ENCODE measurements at regions not wholly inside any gene's neighbourhood (a gene's known extent, or its start where the extent isn't known, plus 50 kb on each side); places are given as distances from the start of the nearest gene placed in this dataset.

- Histone ChIP-seq H3K4me1 (ENCODE audit: control insufficient read depth, insufficient read depth, low read length) (peaks cover 41% of the 10 kb centered on the region), H3K27ac (ENCODE audit: insufficient read depth, low read depth, low read length, poor library complexity, severe bottlenecking) (peak overlapping the region; percentile 74), H3K4me3 (ENCODE audit: insufficient read depth, low read depth, low read length) (no peak overlapping the region), H3K9me3 (ENCODE audit: control insufficient read depth, low read length) (no peaks in the 10 kb centered on the region), H3K27me3 (ENCODE audit: control insufficient read depth, insufficient read depth, low read length, poor library complexity, severe bottlenecking) (no peaks in the 10 kb centered on the region), H3K36me3 (ENCODE audit: control insufficient read depth, insufficient read depth, low read length) (no peaks in the 10 kb centered on the region)
- 3 to 5% methylated on average over 3 to 4 of the region's 4 CpGs for WGBS, 2 experiments
These were observed 115.0 kb downstream of the FOXB1 start for GRCh38 chr15:60119101-60119500.

GRCh38 chr15:60120100-60120499, 116.0 kb downstream of the FOXB1 start:
- Histone ChIP-seq H3K27me3 (ENCODE audit: control insufficient read depth, insufficient read depth, low read length, poor library complexity, severe bottlenecking) (no peaks in the 10 kb centered on the region), H3K27ac (ENCODE audit: insufficient read depth, low read depth, low read length, poor library complexity, severe bottlenecking) (no peak overlapping the region), H3K36me3 (ENCODE audit: control insufficient read depth, insufficient read depth, low read length) (no peaks in the 10 kb centered on the region), H3K4me3 (ENCODE audit: insufficient read depth, low read depth, low read length) (no peak overlapping the region), H3K4me1 (ENCODE audit: control insufficient read depth, insufficient read depth, low read length) (peaks cover 41% of the 10 kb centered on the region), H3K9me3 (ENCODE audit: control insufficient read depth, low read length) (no peaks in the 10 kb centered on the region)
- 6 to 8% methylated on average over 2 of the region's 2 CpGs for WGBS, 2 experiments

GRCh38 chr15:60121845-60122244, 117.7 kb downstream of the FOXB1 start:
- Histone ChIP-seq H3K4me3 (ENCODE audit: insufficient read depth, low read depth, low read length) (no peak overlapping the region), H3K9me3 (ENCODE audit: control insufficient read depth, low read length) (no peaks in the 10 kb centered on the region), H3K4me1 (ENCODE audit: control insufficient read depth, insufficient read depth, low read length) (peaks cover 26% of the 10 kb centered on the region), H3K36me3 (ENCODE audit: control insufficient read depth, insufficient read depth, low read length) (no peaks in the 10 kb centered on the region), H3K27ac (ENCODE audit: insufficient read depth, low read depth, low read length, poor library complexity, severe bottlenecking) (no peak overlapping the region), H3K27me3 (ENCODE audit: control insufficient read depth, insufficient read depth, low read length, poor library complexity, severe bottlenecking) (no peaks in the 10 kb centered on the region)
- 91 to 92% methylated on average over 4 of the region's 4 CpGs for WGBS, 2 experiments

- no peaks in the 10 kb centered on the region for H3K36me3 ChIP-seq (ENCODE audit: control insufficient read depth, insufficient read depth, low read length)
- H3K27me3 ChIP-seq (ENCODE audit: control insufficient read depth, insufficient read depth, low read length, poor library complexity, severe bottlenecking), result no peaks in the 10 kb centered on the region
- 94% methylated on average over 3 of the region's 3 CpGs for WGBS, 2 experiments
- peaks cover 26% of the 10 kb centered on the region for H3K4me1 ChIP-seq (ENCODE audit: control insufficient read depth, insufficient read depth, low read length)
- no peak overlapping the region for H3K27ac ChIP-seq (ENCODE audit: insufficient read depth, low read depth, low read length, poor library complexity, severe bottlenecking)
- H3K4me3 ChIP-seq (ENCODE audit: insufficient read depth, low read depth, low read length), result no peak overlapping the region
- H3K9me3 ChIP-seq (ENCODE audit: control insufficient read depth, low read length), result no peaks in the 10 kb centered on the region
These were observed 118.6 kb downstream of the FOXB1 start for GRCh38 chr15:60122691-60123090.

GRCh38 chr15:60124460-60125070, 120.5 kb downstream of the FOXB1 start:
- no peak overlapping the region for H3K4me3 ChIP-seq (ENCODE audit: insufficient read depth, low read depth, low read length)
- peaks cover 22% of the 10 kb centered on the region for H3K4me1 ChIP-seq (ENCODE audit: control insufficient read depth, insufficient read depth, low read length)
- H3K27me3 ChIP-seq (ENCODE audit: control insufficient read depth, insufficient read depth, low read length, poor library complexity, severe bottlenecking), result no peaks in the 10 kb centered on the region
- 90 to 96% methylated on average over 5 of the region's 6 CpGs for WGBS, 2 experiments
- H3K9me3 ChIP-seq (ENCODE audit: control insufficient read depth, low read length), result no peaks in the 10 kb centered on the region
- no peaks in the 10 kb centered on the region for H3K36me3 ChIP-seq (ENCODE audit: control insufficient read depth, insufficient read depth, low read length)
- H3K27ac ChIP-seq (ENCODE audit: insufficient read depth, low read depth, low read length, poor library complexity, severe bottlenecking), result no peak overlapping the region

- H3K9me3 ChIP-seq (ENCODE audit: control insufficient read depth, low read length), result no peaks in the 10 kb centered on the region
- no peaks in the 10 kb centered on the region for H3K27me3 ChIP-seq (ENCODE audit: control insufficient read depth, insufficient read depth, low read length, poor library complexity, severe bottlenecking)
- no peak overlapping the region for H3K27ac ChIP-seq (ENCODE audit: insufficient read depth, low read depth, low read length, poor library complexity, severe bottlenecking)
These were observed 121.2 kb downstream of the FOXB1 start for GRCh38 chr15:60125334-60125733.

GRCh38 chr15:60126200-60126599, 122.1 kb downstream of the FOXB1 start:
- Histone ChIP-seq H3K36me3 (ENCODE audit: control insufficient read depth, insufficient read depth, low read length) (no peaks in the 10 kb centered on the region), H3K4me1 (ENCODE audit: control insufficient read depth, insufficient read depth, low read length) (peaks cover 16% of the 10 kb centered on the region), H3K27me3 (ENCODE audit: control insufficient read depth, insufficient read depth, low read length, poor library complexity, severe bottlenecking) (no peaks in the 10 kb centered on the region), H3K27ac (ENCODE audit: insufficient read depth, low read depth, low read length, poor library complexity, severe bottlenecking) (no peak overlapping the region), H3K9me3 (ENCODE audit: control insufficient read depth, low read length) (no peaks in the 10 kb centered on the region), H3K4me3 (ENCODE audit: insufficient read depth, low read depth, low read length) (no peak overlapping the region)
- WGBS, 2 experiments, result 94 to 96% methylated on average over 4 of the region's 4 CpGs

More at GRCh38 chr15:60125334-60125733, 121.2 kb downstream of the FOXB1 start:
- no peaks in the 10 kb centered on the region for H3K36me3 ChIP-seq (ENCODE audit: control insufficient read depth, insufficient read depth, low read length)
- 89 to 92% methylated on average over 7 of the region's 7 CpGs for WGBS, 2 experiments
- H3K4me1 ChIP-seq (ENCODE audit: control insufficient read depth, insufficient read depth, low read length), result peaks cover 16% of the 10 kb centered on the region
- no peak overlapping the region for H3K4me3 ChIP-seq (ENCODE audit: insufficient read depth, low read depth, low read length)

- Histone ChIP-seq H3K36me3 (ENCODE audit: control insufficient read depth, insufficient read depth, low read length) (no peaks in the 10 kb centered on the region), H3K9me3 (ENCODE audit: control insufficient read depth, low read length) (no peaks in the 10 kb centered on the region), H3K27me3 (ENCODE audit: control insufficient read depth, insufficient read depth, low read length, poor library complexity, severe bottlenecking) (no peaks in the 10 kb centered on the region), H3K4me1 (ENCODE audit: control insufficient read depth, insufficient read depth, low read length) (peaks cover 16% of the 10 kb centered on the region), H3K27ac (ENCODE audit: insufficient read depth, low read depth, low read length, poor library complexity, severe bottlenecking) (no peak overlapping the region), H3K4me3 (ENCODE audit: insufficient read depth, low read depth, low read length) (no peak overlapping the region)
- WGBS, 2 experiments, result 87 to 92% methylated on average over 5 of the region's 5 CpGs
These were observed 122.5 kb downstream of the FOXB1 start for GRCh38 chr15:60126661-60127060.

- H3K9me3 ChIP-seq (ENCODE audit: control insufficient read depth, low read length), result no peaks in the 10 kb centered on the region
- H3K4me3 ChIP-seq (ENCODE audit: insufficient read depth, low read depth, low read length), result no peak overlapping the region
- no peak overlapping the region for H3K27ac ChIP-seq (ENCODE audit: insufficient read depth, low read depth, low read length, poor library complexity, severe bottlenecking)
- WGBS, 2 experiments, result 9 to 21% methylated on average over 3 to 4 of the region's 5 CpGs
- H3K36me3 ChIP-seq (ENCODE audit: control insufficient read depth, insufficient read depth, low read length), result no peaks in the 10 kb centered on the region
- H3K27me3 ChIP-seq (ENCODE audit: control insufficient read depth, insufficient read depth, low read length, poor library complexity, severe bottlenecking), result no peaks in the 10 kb centered on the region
- peaks cover 16% of the 10 kb centered on the region for H3K4me1 ChIP-seq (ENCODE audit: control insufficient read depth, insufficient read depth, low read length)
These were observed 123.9 kb downstream of the FOXB1 start for GRCh38 chr15:60128000-60128376.

GRCh38 chr15:60128710-60129109, 124.6 kb downstream of the FOXB1 start:
- H3K4me3 ChIP-seq (ENCODE audit: insufficient read depth, low read depth, low read length), result no peak overlapping the region
- WGBS, 2 experiments, result 15 to 32% methylated on average over 5 of the region's 5 CpGs
- peaks cover 16% of the 10 kb centered on the region for H3K4me1 ChIP-seq (ENCODE audit: control insufficient read depth, insufficient read depth, low read length)
- no peaks in the 10 kb centered on the region for H3K9me3 ChIP-seq (ENCODE audit: control insufficient read depth, low read length)
- no peak overlapping the region for H3K27ac ChIP-seq (ENCODE audit: insufficient read depth, low read depth, low read length, poor library complexity, severe bottlenecking)
- no peaks in the 10 kb centered on the region for H3K27me3 ChIP-seq (ENCODE audit: control insufficient read depth, insufficient read depth, low read length, poor library complexity, severe bottlenecking)
- H3K36me3 ChIP-seq (ENCODE audit: control insufficient read depth, insufficient read depth, low read length), result no peaks in the 10 kb centered on the region

- peaks cover 16% of the 10 kb centered on the region for H3K4me1 ChIP-seq (ENCODE audit: control insufficient read depth, insufficient read depth, low read length)
- H3K27ac ChIP-seq (ENCODE audit: insufficient read depth, low read depth, low read length, poor library complexity, severe bottlenecking), result no peak overlapping the region
- no peaks in the 10 kb centered on the region for H3K27me3 ChIP-seq (ENCODE audit: control insufficient read depth, insufficient read depth, low read length, poor library complexity, severe bottlenecking)
- H3K4me3 ChIP-seq (ENCODE audit: insufficient read depth, low read depth, low read length), result no peak overlapping the region
- H3K36me3 ChIP-seq (ENCODE audit: control insufficient read depth, insufficient read depth, low read length), result no peaks in the 10 kb centered on the region
- no peaks in the 10 kb centered on the region for H3K9me3 ChIP-seq (ENCODE audit: control insufficient read depth, low read length)
- 95 to 100% methylated on average over 1 of the region's 1 CpG for WGBS, 2 experiments
These were observed 126.3 kb downstream of the FOXB1 start for GRCh38 chr15:60130398-60130797.
